Activated B cell treated with CpG ODN at 0.5 μM for 24 hours (primary cell): ENCODE measurements at regions not wholly inside any gene's neighbourhood (a gene's known extent, or its start where the extent isn't known, plus 50 kb on each side); places are given as distances from the start of the nearest gene placed in this dataset.

ENCODE experiments used
- ATAC-seq: fragments of 200-7000 bp; cut with Tn5 transposase; one replicate; pipeline ENCODE4 v1.10.0; 2021; ENCODE audit warnings: low read depth, mild to moderate bottlenecking, moderate library complexity
- CTCF ChIA-PET: fragments of 350-600 bp; sonication (Branson Sonifier 250); formaldehyde crosslinking; loops from one replicate; lab custom pipeline; 2021; ENCODE audit warnings: antibody characterized with exemption; lab: Charles Lee
- POLR2A ChIA-PET: fragments of 350-600 bp; sonication (Branson Sonifier 250); formaldehyde crosslinking; loops from one replicate; lab custom pipeline; 2021; ENCODE audit warnings: antibody characterized with exemption; lab: Charles Lee
- DNase-seq: peaks from one replicate; pipeline ENCODE4 v3.0.0; 2022
- H3K27ac Mint-ChIP-seq: one replicate; pipeline ENCODE4 v1.8.0; 2020; ENCODE audit warnings: mixed read lengths
- H3K27me3 Mint-ChIP-seq: one replicate; pipeline ENCODE4 v1.8.0; 2021; ENCODE audit warnings: mixed read lengths
- H3K36me3 Mint-ChIP-seq: one replicate; pipeline ENCODE4 v1.8.0; 2021; ENCODE audit warnings: low read depth, mixed read lengths
- H3K4me1 Mint-ChIP-seq: one replicate; pipeline ENCODE4 v1.8.0; 2021; ENCODE audit warnings: mixed read lengths
- H3K4me3 Mint-ChIP-seq: one replicate; pipeline ENCODE4 v1.8.0; 2020; ENCODE audit warnings: mild to moderate bottlenecking, mixed read lengths
- H3K9me3 Mint-ChIP-seq: one replicate; pipeline ENCODE4 v1.8.0; 2020; ENCODE audit warnings: mixed read lengths
- CTCF ChIP-seq: fragments of 200-600 bp; IDR thresholded peaks from one replicate; pipeline ENCODE4 v1.8.0; 2022; ENCODE audit warnings: antibody characterized with exemption, mild to moderate bottlenecking
- intact Hi-C: fragments of 100-400 bp; cut with micrococcal nuclease; formaldehyde crosslinking; loops from one replicate; pipeline ENCODE4 v1.15.1; 2024

DNA sequence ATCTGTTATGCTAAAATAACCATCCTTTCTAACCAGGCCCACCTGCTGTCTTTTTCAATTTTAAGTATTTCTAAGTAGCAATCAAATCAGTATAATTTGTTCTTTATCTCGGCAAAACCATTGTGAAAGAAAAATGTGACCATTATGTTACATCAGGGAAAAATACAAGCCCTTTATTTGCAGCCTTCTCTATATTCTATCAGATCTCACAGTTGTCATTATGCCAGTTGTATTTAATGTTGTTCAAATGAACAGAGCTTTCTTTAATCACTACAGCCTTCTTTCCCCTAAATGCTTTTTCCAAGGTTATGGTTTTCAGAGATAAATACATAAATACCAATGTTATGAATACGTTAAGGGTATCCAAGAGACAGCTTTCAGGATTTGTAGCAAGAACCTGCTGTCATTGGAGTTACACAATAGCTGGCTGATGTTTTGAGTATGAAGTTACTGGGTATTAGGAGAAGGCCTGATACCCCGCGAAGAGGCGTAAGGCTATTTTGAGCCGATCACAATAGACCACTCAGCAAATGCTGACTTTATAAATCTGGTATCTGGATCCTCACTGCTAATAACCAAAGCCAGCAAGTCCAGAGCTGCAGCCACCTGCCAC is 406.3 kb downstream of the CADM1 start:
- no peak overlapping the region for H3K27ac Mint-ChIP-seq
- peaks cover 2% of the 10 kb centered on the region for H3K27me3 Mint-ChIP-seq
- DNase-seq (no peak), ATAC-seq (no peak)
- no peaks in the 10 kb centered on the region for H3K36me3 Mint-ChIP-seq
- H3K4me1 Mint-ChIP-seq: no peaks in the 10 kb centered on the region
- intact Hi-C loops: no loop called here
- ChIA-PET POLR2A (no interaction called here), CTCF (no interaction called here)
- H3K9me3 Mint-ChIP-seq: no peaks in the 10 kb centered on the region
- no peak for TF ChIP-seq CTCF
- no peak overlapping the region for H3K4me3 Mint-ChIP-seq

- ATAC-seq (no peak), DNase-seq (no peak)
- ChIA-PET POLR2A (no interaction called here), CTCF (no interaction called here)
- Mint-ChIP-seq H3K27me3 (no peaks in the 10 kb centered on the region), H3K4me3 (no peak overlapping the region), H3K36me3 (no peaks in the 10 kb centered on the region), H3K27ac (no peak overlapping the region), H3K4me1 (no peaks in the 10 kb centered on the region), H3K9me3 (no peaks in the 10 kb centered on the region)
- no peak for TF ChIP-seq CTCF
- intact Hi-C loops: no loop called here
Measured at GRCh38 chr11:115100706-115101105, 403.5 kb downstream of the CADM1 start.

DNA sequence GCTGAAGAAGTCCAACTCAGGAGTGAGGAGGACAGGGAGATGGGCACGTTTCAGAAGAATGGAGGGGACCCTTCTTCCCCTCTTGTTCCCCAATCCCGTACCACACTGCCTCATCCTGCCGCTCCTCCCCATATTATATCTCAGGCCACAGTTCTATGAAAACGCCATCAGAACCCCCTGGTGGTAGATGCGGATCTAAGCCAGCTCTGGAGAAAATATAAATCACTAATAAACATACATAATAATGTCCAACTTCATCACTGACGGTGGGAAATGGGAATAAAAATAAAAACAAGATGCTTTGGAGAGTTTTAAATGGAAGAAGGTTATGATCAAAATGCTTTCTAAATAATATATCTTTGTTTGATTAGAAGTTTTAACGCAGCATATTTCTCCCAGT is 400.3 kb downstream of the CADM1 start:
- ChIA-PET CTCF (no interaction called here), POLR2A (no interaction called here)
- ATAC-seq (no peak), DNase-seq (no peak)
- no peaks in the 10 kb centered on the region for H3K36me3 Mint-ChIP-seq
- H3K27me3 Mint-ChIP-seq: peaks cover 2% of the 10 kb centered on the region
- intact Hi-C loops: no loop called here
- H3K27ac Mint-ChIP-seq: no peak overlapping the region
- no peaks in the 10 kb centered on the region for H3K4me1 Mint-ChIP-seq
- no peaks in the 10 kb centered on the region for H3K9me3 Mint-ChIP-seq
- no peak for TF ChIP-seq CTCF
- no peak overlapping the region for H3K4me3 Mint-ChIP-seq

GRCh38 chr11:115104851-115105453 is 399.3 kb downstream of the CADM1 start:
- H3K27ac Mint-ChIP-seq: no peak overlapping the region
- ATAC-seq (no peak), DNase-seq (no peak)
- POLR2A ChIA-PET: no interaction called here
- CTCF ChIA-PET: interaction anchor here (0.6 kb wide), 1 partner anchor 287 kb away, joined by 3 read pairs; no protein-coding TSS in a partner anchor
- no peaks in the 10 kb centered on the region for H3K36me3 Mint-ChIP-seq
- no peak overlapping the region for H3K4me3 Mint-ChIP-seq
- no peaks in the 10 kb centered on the region for H3K4me1 Mint-ChIP-seq
- intact Hi-C loops: no loop called here
- no peak for TF ChIP-seq CTCF
- H3K9me3 Mint-ChIP-seq: no peaks in the 10 kb centered on the region
- H3K27me3 Mint-ChIP-seq: peaks cover 2% of the 10 kb centered on the region

GRCh38 chr11:115111066-115111465 is 393.1 kb downstream of the CADM1 start:
- Mint-ChIP-seq H3K9me3 (no peaks in the 10 kb centered on the region), H3K4me1 (no peaks in the 10 kb centered on the region), H3K27me3 (peaks cover 2% of the 10 kb centered on the region), H3K27ac (no peak overlapping the region), H3K36me3 (no peaks in the 10 kb centered on the region), H3K4me3 (no peak overlapping the region)
- DNase-seq: no peak
- intact Hi-C loops: no loop called here
- CTCF ChIA-PET: no interaction called here
- no peak for TF ChIP-seq CTCF
- POLR2A ChIA-PET: no interaction called here
- ATAC-seq: no peak
